A673 (cell line): ENCODE measurements at regions not wholly inside any gene's neighbourhood (a gene's known extent, or its start where the extent isn't known, plus 50 kb on each side); places are given as distances from the start of the nearest gene placed in this dataset.

Experiments
- BruUV-seq: library from RNA; stranded (reverse); fragments of 400-500 nt; replicated peaks from 2 replicates; lab custom pipeline; 2021; lab: Mats Ljungman, UMichigan
- CTCF ChIA-PET: fragments of 300-600 bp; sonication (Branson Sonifier 250); formaldehyde crosslinking; loops from one replicate; lab custom pipeline; 2022; ENCODE audit warnings: antibody characterized with exemption; lab: Charles Lee
- POLR2A ChIA-PET: fragments of 300-600 bp; sonication (Branson Sonifier 250); formaldehyde crosslinking; loops from one replicate; lab custom pipeline; 2022; ENCODE audit warnings: antibody characterized with exemption; ENCODE audit not compliant: low non-redundant PET; lab: Charles Lee
- DNase-seq: peaks from one replicate; pipeline ENCODE4 v3.0.0-alpha.2; 2015; ENCODE audit warnings: low spot score
- H3K27ac ChIP-seq: fragments of 200-600 bp; sonication (generic); 2 replicates; pipeline ENCODE4 v1.5.1; 2016; ENCODE audit warnings: mixed run types, low read depth, mild to moderate bottlenecking, mixed read lengths, antibody characterized with exemption, low read length; ENCODE audit not compliant: poor library complexity, severe bottlenecking
- H3K27me3 ChIP-seq: fragments of 200-600 bp; sonication (generic); replicated peaks from 2 replicates; pipeline ENCODE4 v1.6.1; 2017; ENCODE audit warnings: mixed run types, low read depth, mild to moderate bottlenecking, mixed read lengths, antibody characterized with exemption, low read length; ENCODE audit not compliant: insufficient read depth, poor library complexity
- H3K36me3 ChIP-seq: fragments of 200-600 bp; sonication (generic); 2 replicates; pipeline ENCODE4 v1.6.1; 2016; ENCODE audit warnings: mixed run types, mild to moderate bottlenecking, mixed read lengths, antibody characterized with exemption, low read length; ENCODE audit not compliant: insufficient read depth, poor library complexity, severe bottlenecking
- H3K4me1 ChIP-seq: fragments of 200-600 bp; sonication (generic); 2 replicates; pipeline ENCODE4 v1.6.1; 2017; ENCODE audit warnings: mixed run types, mild to moderate bottlenecking, mixed read lengths, antibody characterized with exemption, low read length; ENCODE audit not compliant: insufficient read depth, poor library complexity, severe bottlenecking
- H3K4me3 ChIP-seq: fragments of 200-600 bp; sonication (generic); 2 replicates; pipeline ENCODE4 v1.5.1; 2016; ENCODE audit warnings: low read depth, mixed run types, mild to moderate bottlenecking, mixed read lengths, low read length; ENCODE audit not compliant: poor library complexity, severe bottlenecking
- H3K9me3 ChIP-seq: fragments of 200-600 bp; sonication (generic); 2 replicates; pipeline ENCODE4 v1.6.1; 2016; ENCODE audit warnings: mixed run types, low read depth, mild to moderate bottlenecking, mixed read lengths, antibody characterized with exemption, low read length; ENCODE audit not compliant: poor library complexity, severe bottlenecking
- EZH2 ChIP-seq: fragments of 200-600 bp; sonication (generic); IDR thresholded peaks from 2 replicates; pipeline ENCODE4 v1.6.1; 2017; ENCODE audit warnings: borderline replicate concordance, low read depth, mild to moderate bottlenecking, mixed read lengths, antibody characterized with exemption, low read length; ENCODE audit not compliant: poor library complexity, severe bottlenecking
- intact Hi-C: fragments of 100-400 bp; cut with micrococcal nuclease; formaldehyde crosslinking; loops from one replicate; pipeline ENCODE4 v1.10.0; 2022; ENCODE audit not compliant: unreplicated experiment
- TF ChIP-seq, protein P1 (sequence below): fragments of 300-800, 200-600 bp; sonication (generic); conservative IDR thresholded peaks from 2 replicates; pipeline ENCODE4 v1.5.1; 2017; ENCODE audit warnings: low read depth, mild to moderate bottlenecking, antibody characterized with exemption, low read length, moderate library complexity, mixed read lengths

DNA sequence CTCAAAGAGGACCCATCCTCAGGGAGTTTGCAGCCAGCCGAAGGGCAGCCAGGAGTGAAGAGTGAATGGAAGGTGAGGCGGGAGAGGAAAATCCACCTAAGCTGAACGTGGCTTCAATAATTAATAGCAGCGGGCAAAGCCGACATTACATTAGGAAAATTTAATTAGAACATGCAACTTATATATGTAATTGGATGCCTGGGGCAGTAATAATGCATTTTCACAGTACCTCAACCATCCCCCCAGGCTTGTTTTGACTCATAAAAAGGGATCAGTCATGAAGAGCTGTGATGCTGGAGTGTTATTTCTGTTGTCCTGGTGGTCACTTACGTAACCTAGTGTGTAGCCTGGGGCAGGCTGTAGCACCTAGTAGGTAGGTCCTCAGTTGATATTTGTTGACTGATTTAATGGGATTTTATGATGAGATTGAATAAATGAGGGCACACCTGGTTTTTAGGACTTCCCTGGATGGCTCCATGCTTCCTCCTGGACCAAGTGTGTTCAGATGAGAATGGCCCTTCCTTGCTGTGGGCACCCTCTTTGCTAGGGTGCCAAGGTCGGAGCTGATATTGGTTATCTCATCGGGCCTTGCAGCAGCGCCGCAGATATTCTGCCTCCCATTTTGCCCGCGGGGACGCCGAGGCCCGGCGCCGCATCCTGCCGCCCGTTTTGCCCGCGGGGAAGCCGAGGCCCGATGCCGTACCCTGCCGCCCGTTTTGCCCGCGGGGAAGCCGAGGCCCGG is 128.8 kb downstream of the CDH26 start:
- no peaks in the 10 kb centered on the region for H3K4me1 ChIP-seq
- no peak for TF ChIP-seq EZH2
- TF ChIP-seq, protein P1, sequence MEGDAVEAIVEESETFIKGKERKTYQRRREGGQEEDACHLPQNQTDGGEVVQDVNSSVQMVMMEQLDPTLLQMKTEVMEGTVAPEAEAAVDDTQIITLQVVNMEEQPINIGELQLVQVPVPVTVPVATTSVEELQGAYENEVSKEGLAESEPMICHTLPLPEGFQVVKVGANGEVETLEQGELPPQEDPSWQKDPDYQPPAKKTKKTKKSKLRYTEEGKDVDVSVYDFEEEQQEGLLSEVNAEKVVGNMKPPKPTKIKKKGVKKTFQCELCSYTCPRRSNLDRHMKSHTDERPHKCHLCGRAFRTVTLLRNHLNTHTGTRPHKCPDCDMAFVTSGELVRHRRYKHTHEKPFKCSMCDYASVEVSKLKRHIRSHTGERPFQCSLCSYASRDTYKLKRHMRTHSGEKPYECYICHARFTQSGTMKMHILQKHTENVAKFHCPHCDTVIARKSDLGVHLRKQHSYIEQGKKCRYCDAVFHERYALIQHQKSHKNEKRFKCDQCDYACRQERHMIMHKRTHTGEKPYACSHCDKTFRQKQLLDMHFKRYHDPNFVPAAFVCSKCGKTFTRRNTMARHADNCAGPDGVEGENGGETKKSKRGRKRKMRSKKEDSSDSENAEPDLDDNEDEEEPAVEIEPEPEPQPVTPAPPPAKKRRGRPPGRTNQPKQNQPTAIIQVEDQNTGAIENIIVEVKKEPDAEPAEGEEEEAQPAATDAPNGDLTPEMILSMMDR = no peak
- H3K27me3 ChIP-seq = peaks cover 12% of the 10 kb centered on the region
- H3K27ac ChIP-seq = no peak overlapping the region
- CTCF ChIA-PET = no interaction called here
- DNase-seq = no peak
- BruUV-seq = no TSS peak
- intact Hi-C loops = no loop called here
- POLR2A ChIA-PET = no interaction called here
- peaks cover 3% of the 10 kb centered on the region for H3K9me3 ChIP-seq
- H3K4me3 ChIP-seq = no peak overlapping the region
- H3K36me3 ChIP-seq = no peaks in the 10 kb centered on the region

DNA sequence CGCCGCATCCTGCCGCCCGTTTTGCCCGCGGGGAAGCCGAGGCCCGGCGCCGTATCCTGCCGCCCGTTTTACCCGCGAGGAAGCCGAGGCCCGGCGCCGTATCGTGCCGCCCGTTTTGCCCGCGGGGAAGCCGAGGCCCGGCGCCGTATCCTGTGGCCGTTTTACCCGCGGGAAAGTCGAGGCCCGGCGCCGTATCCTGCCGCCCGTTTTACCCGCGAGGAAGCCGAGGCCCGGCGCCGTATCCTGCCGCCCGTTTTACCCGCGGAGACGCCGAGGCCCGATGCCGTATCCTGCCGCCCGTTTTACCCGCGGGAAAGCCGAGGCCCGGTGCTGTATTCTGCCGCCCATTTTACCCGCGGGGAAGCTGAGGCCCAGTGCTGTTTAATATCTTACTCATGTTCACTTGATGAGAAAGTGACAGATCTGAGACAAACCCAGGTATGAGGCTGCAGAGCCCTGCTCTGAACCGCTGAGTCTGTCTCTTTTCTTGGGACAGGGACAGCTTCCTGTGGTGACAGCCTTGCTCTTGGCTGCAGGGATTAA is 129.4 kb downstream of the CDH26 start:
- Histone ChIP-seq H3K4me1 (no peaks in the 10 kb centered on the region), H3K9me3 (peaks cover 9% of the 10 kb centered on the region), H3K4me3 (no peak overlapping the region), H3K36me3 (no peaks in the 10 kb centered on the region), H3K27ac (no peak overlapping the region), H3K27me3 (peaks cover 12% of the 10 kb centered on the region)
- ChIA-PET CTCF (no interaction called here), POLR2A (no interaction called here)
- intact Hi-C loops = no loop called here
- no TSS peak for BruUV-seq
- TF ChIP-seq EZH2 = no peak
- TF ChIP-seq, protein P1 = no peak
- DNase-seq = no peak

DNA sequence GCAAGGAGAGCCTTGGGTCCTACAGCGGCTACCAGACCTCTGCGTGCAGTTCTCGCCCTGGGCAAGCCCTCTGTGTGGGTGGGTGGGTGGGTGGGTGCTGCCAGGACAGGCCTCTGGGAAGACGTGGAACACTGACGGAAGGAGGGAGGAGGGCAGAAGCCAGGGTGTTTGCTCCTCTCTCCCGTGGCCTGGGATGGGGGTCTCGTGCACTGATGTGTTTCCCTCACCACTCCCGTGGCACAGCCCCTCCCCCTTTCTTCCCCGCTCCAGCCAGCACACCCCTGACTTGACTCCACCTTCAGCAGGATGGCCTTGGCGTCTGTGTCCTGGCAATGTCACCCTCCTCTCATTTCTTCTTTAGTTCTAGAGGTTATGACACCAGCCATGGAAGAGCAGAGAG is 130.0 kb downstream of the CDH26 start:
- TF ChIP-seq, protein P1 = no peak
- TF ChIP-seq EZH2 = no peak
- ChIA-PET POLR2A (no interaction called here), CTCF (no interaction called here)
- intact Hi-C loops = no loop called here
- Histone ChIP-seq H3K27me3 (peaks cover 12% of the 10 kb centered on the region), H3K27ac (no peak overlapping the region), H3K4me1 (no peaks in the 10 kb centered on the region), H3K36me3 (no peaks in the 10 kb centered on the region), H3K9me3 (peaks cover 15% of the 10 kb centered on the region), H3K4me3 (no peak overlapping the region)
- no peak for DNase-seq
- BruUV-seq = no TSS peak
